GM12878 (cell line): ENCODE measurements at regions not wholly inside any gene's neighbourhood (a gene's known extent, or its start where the extent isn't known, plus 50 kb on each side); places are given as distances from the start of the nearest gene placed in this dataset.

Experiments used
- ATAC-seq: fragments of 200-7000 bp; cut with Tn5 transposase; 3 replicates; pipeline ENCODE4 v1.9.1; 2020; ENCODE audit warnings: mild to moderate bottlenecking, moderate library complexity
- BruUV-seq: library from RNA; stranded (reverse); fragments of 400-500 nt; replicated peaks from 2 replicates; lab custom pipeline; 2021; lab: Mats Ljungman, UMichigan
- CTCF ChIA-PET: fragments of 300-600 bp; sonication (Branson Sonifier 250); formaldehyde crosslinking; extraction: SDS; loops from one replicate; lab custom pipeline; 2021; ENCODE audit warnings: inconsistent platforms; lab: Yijun Ruan, JAX
- POLR2A ChIA-PET: fragments of 350-600 bp; formaldehyde crosslinking; extraction: SDS; loops from one replicate; lab custom pipeline; 2021; ENCODE audit warnings: inconsistent platforms; lab: Charles Lee
- RAD21 ChIA-PET: fragments of 300-600 bp; sonication (Branson Sonifier 250); formaldehyde crosslinking; loops from one replicate; lab custom pipeline; 2023; ENCODE audit warnings: antibody characterized with exemption; ENCODE audit not compliant: unreplicated experiment; lab: Charles Lee
- SMC1A ChIA-PET: fragments of 300-600 bp; sonication (Branson Sonifier 250); formaldehyde crosslinking; loops from one replicate; lab custom pipeline; 2023; ENCODE audit not compliant: unreplicated experiment, uncharacterized antibody; lab: Charles Lee
- DNase-seq: peaks from one replicate; pipeline ENCODE4 v3.0.0-alpha.2; 2011; ENCODE audit warnings: low read depth, low spot score
- FAIRE-seq: peaks from 3 replicates; lab custom pipeline; 2011; peaks lifted over from hg19 to GRCh38; lab: Jason Lieb, UNC
- H2AFZ ChIP-seq: 2 replicates; pipeline ENCODE4 v1.6.0; 2011; ENCODE audit warnings: low read depth, low read length, control low read depth; ENCODE audit not compliant: control insufficient read depth
- H3K27ac ChIP-seq: 2 replicates; pipeline ENCODE4 v1.5.1; 2011; ENCODE audit warnings: control low read depth; ENCODE audit not compliant: control insufficient read depth, insufficient read depth
- H3K27me3 ChIP-seq, 2 experiments: replicated peaks in 1 of 2; 2 replicates each; pipeline versions ENCODE4 v1.6.0 to v1.6.1; 2011; ENCODE audit warnings: low read length in 1 of 2; ENCODE audit not compliant: control insufficient read depth in 2 of 2, insufficient read depth in 2 of 2
- H3K36me3 ChIP-seq, 2 experiments: 2 replicates each; pipeline ENCODE4 v1.5.1; 2011; ENCODE audit warnings: low read length in 1 of 2; ENCODE audit not compliant: control insufficient read depth in 2 of 2, insufficient read depth in 2 of 2
- H3K4me1 ChIP-seq: 2 replicates; pipeline ENCODE4 v1.6.1; 2011; ENCODE audit warnings: mild to moderate bottlenecking, low read length, moderate library complexity, mixed read lengths; ENCODE audit not compliant: control insufficient read depth, insufficient read depth
- H3K4me2 ChIP-seq: 2 replicates; pipeline ENCODE4 v1.6.0; 2011; ENCODE audit warnings: control low read depth; ENCODE audit not compliant: control insufficient read depth, insufficient read depth
- H3K4me3 ChIP-seq: fragments of 200-600 bp; sonication (generic); 2 replicates; pipeline ENCODE4 v1.5.1; 2016
- H3K79me2 ChIP-seq: 2 replicates; pipeline ENCODE4 v1.6.0; 2011; ENCODE audit warnings: low read length; ENCODE audit not compliant: control insufficient read depth, insufficient read depth
- H3K9ac ChIP-seq: 2 replicates; pipeline ENCODE4 v1.8.0; 2011; ENCODE audit warnings: low read length, control low read depth, mixed read lengths; ENCODE audit not compliant: control insufficient read depth, insufficient read depth
- H3K9me3 ChIP-seq: replicated peaks from 3 replicates; pipeline ENCODE4 v1.5.1; 2011; ENCODE audit warnings: mild to moderate bottlenecking, low read length; ENCODE audit not compliant: control insufficient read depth, insufficient read depth
- H4K20me1 ChIP-seq: 2 replicates; pipeline ENCODE4 v1.6.0; 2011; ENCODE audit not compliant: control insufficient read depth, insufficient read depth
- ATF7 ChIP-seq: fragments of 450-650 bp; IDR thresholded peaks from 2 replicates; pipeline ENCODE4 v1.6.1; 2016; ENCODE audit warnings: low read depth, mild to moderate bottlenecking
- BRCA1 ChIP-seq: IDR thresholded peaks from 2 replicates; pipeline ENCODE4 v1.6.1; 2011; ENCODE audit warnings: low read depth, low read length, improper control_type of control experiment
- CHD2 ChIP-seq: IDR thresholded peaks from 2 replicates; pipeline ENCODE4 v1.6.1; 2011; ENCODE audit warnings: low read depth, low read length, improper control_type of control experiment, borderline replicate concordance
- GABPA ChIP-seq: IDR thresholded peaks from 2 replicates; pipeline ENCODE4 v1.6.1; 2014; ENCODE audit warnings: antibody characterized with exemption, low read depth, mild to moderate bottlenecking, inconsistent platforms
- HDAC2 ChIP-seq: fragments of 200-600 bp; sonication (generic); IDR thresholded peaks from 2 replicates; pipeline ENCODE4 v1.6.1; 2017
- NR2F1 ChIP-seq: fragments of 450-650 bp; conservative IDR thresholded peaks from 2 replicates; pipeline ENCODE4 v1.6.1; 2017; ENCODE audit warnings: mild to moderate bottlenecking
- RELA ChIP-seq: fragments of 450-650 bp; IDR thresholded peaks from 2 replicates; pipeline ENCODE4 v1.8.0; 2014; ENCODE audit warnings: borderline replicate concordance; ENCODE audit not compliant: partially characterized antibody
- SMARCA5 ChIP-seq: fragments of 450-650 bp; IDR thresholded peaks from 2 replicates; pipeline ENCODE4 v1.6.1; 2017; ENCODE audit warnings: mild to moderate bottlenecking
- SUPT20H ChIP-seq: IDR thresholded peaks from 2 replicates; pipeline ENCODE4 v1.6.1; 2011; ENCODE audit warnings: low read depth, mild to moderate bottlenecking, low read length, moderate library complexity, borderline replicate concordance; ENCODE audit not compliant: control insufficient read depth
- ZNF207 ChIP-seq: fragments of 450-650 bp; IDR thresholded peaks from 2 replicates; pipeline ENCODE4 v1.6.1; 2014; ENCODE audit warnings: antibody characterized with exemption, mild to moderate bottlenecking, borderline replicate concordance
- ZNF274 ChIP-seq: IDR thresholded peaks from one replicate; pipeline ENCODE4 v1.8.0; 2011; ENCODE audit not compliant: insufficient read length, insufficient read depth
- ZNF384 ChIP-seq: IDR thresholded peaks from 2 replicates; pipeline ENCODE4 v1.6.1; 2012; ENCODE audit warnings: low read depth, mild to moderate bottlenecking, low read length, improper control_type of control experiment, borderline replicate concordance
- WGBS: methylation state at CpG from one replicate; pipeline ENCODE4 v1.1.6; 2016; ENCODE audit warnings: low lambda C conversion rate; ENCODE audit not compliant: insufficient replicate concordance, insufficient coverage; ENCODE audit errors: missing lambda C conversion rate; 5-methylcytosine and 5-hydroxymethylcytosine counted together
- in situ Hi-C: fragments of 300-500 bp; cut with MboI; formaldehyde crosslinking; loops from 9 replicates; pipeline ENCODE4 v1.14.3; 2018; ENCODE audit warnings: mixed read lengths
- intact Hi-C: fragments of 100-400 bp; cut with micrococcal nuclease; formaldehyde crosslinking; loops from one replicate; pipeline ENCODE4 v1.14.2; 2022; ENCODE audit not compliant: unreplicated experiment
- TF ChIP-seq, protein P1 (sequence below): fragments of 450-650 bp; IDR thresholded peaks from 2 replicates; pipeline ENCODE4 v1.6.1; 2018; ENCODE audit warnings: mild to moderate bottlenecking, low read depth, moderate library complexity; ENCODE audit not compliant: partially characterized antibody
- TF ChIP-seq, protein P2 (sequence below): IDR thresholded peaks from 2 replicates; pipeline ENCODE4 v1.6.1; 2012; ENCODE audit warnings: mild to moderate bottlenecking, low read depth, low read length
- TF ChIP-seq, protein P3 (sequence below): IDR thresholded peaks from 2 replicates; pipeline ENCODE4 v1.6.1; 2012; ENCODE audit warnings: low read depth, low read length, improper control_type of control experiment
- TF ChIP-seq, protein P4 (sequence below): IDR thresholded peaks from 2 replicates; pipeline ENCODE4 v1.6.1; 2012; ENCODE audit warnings: low read depth, low read length, improper control_type of control experiment

DNA sequence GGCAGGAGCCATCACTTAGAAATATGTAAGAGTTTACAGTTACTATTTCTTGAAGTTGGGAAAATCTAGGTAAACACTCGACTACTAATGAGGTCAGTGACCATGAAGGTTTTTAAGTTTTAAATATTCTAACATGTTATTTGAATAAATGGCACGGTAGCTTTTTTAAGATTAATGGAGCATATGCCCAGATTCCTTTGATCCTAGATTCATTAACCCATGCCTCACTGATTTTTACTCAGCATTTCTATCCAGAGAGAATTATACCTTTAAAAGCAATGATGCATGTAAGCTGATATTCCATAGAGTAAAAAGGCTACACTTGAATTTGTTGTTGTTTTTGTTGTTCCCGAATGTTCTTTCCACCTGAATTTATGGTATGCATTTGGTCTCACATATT lies 541.4 kb downstream of the DACH1 start:
- DNase-seq (no peak), FAIRE-seq (no peak), ATAC-seq (no peak)
- RAD21 ChIA-PET, result no interaction called here
- intact Hi-C loops (loop anchor here (10.0 kb wide), 1 partner anchor 549 kb away; no protein-coding TSS in a partner anchor), in situ Hi-C loops (no loop called here)
- POLR2A ChIA-PET, result no interaction called here
- 1% methylated on average over 3 of the region's 3 CpGs for WGBS
- no peaks in the 10 kb centered on the region for H3K9me3 ChIP-seq
- H4K20me1 ChIP-seq, result no peaks in the 10 kb centered on the region
- no peak overlapping the region for H3K4me3 ChIP-seq
- no peak overlapping the region for H3K4me2 ChIP-seq
- no peaks in the 10 kb centered on the region for H3K79me2 ChIP-seq
- SMC1A ChIA-PET, result interaction anchor here (0.6 to 2.9 kb wide), 2 partner anchors 11 to 13 kb away, joined by 3 to 9 read pairs; no protein-coding TSS in a partner anchor
- BruUV-seq, result no TSS peak
- no peaks in the 10 kb centered on the region for H3K4me1 ChIP-seq
- CTCF ChIA-PET, result no interaction called here
- no peak overlapping the region for H3K9ac ChIP-seq
- no peak overlapping the region for H3K27ac ChIP-seq
- no peaks in the 10 kb centered on the region for H3K36me3 ChIP-seq
- no peaks in the 10 kb centered on the region for H3K27me3 ChIP-seq
- no peak overlapping the region for H2AFZ ChIP-seq
- TF ChIP-seq GABPA (no peak), ZNF274 (no peak), NR2F1 (no peak), BRCA1 (no peak), RELA (no peak), ZNF207 (no peak), SUPT20H (no peak), ATF7 (no peak), ZNF384 (no peak), SMARCA5 (no peak), CHD2 (no peak), HDAC2 (no peak)
- TF ChIP-seq, protein P1, sequence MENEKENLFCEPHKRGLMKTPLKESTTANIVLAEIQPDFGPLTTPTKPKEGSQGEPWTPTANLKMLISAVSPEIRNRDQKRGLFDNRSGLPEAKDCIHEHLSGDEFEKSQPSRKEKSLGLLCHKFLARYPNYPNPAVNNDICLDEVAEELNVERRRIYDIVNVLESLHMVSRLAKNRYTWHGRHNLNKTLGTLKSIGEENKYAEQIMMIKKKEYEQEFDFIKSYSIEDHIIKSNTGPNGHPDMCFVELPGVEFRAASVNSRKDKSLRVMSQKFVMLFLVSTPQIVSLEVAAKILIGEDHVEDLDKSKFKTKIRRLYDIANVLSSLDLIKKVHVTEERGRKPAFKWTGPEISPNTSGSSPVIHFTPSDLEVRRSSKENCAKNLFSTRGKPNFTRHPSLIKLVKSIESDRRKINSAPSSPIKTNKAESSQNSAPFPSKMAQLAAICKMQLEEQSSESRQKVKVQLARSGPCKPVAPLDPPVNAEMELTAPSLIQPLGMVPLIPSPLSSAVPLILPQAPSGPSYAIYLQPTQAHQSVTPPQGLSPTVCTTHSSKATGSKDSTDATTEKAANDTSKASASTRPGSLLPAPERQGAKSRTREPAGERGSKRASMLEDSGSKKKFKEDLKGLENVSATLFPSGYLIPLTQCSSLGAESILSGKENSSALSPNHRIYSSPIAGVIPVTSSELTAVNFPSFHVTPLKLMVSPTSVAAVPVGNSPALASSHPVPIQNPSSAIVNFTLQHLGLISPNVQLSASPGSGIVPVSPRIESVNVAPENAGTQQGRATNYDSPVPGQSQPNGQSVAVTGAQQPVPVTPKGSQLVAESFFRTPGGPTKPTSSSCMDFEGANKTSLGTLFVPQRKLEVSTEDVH, result no peak
- TF ChIP-seq, protein P2, sequence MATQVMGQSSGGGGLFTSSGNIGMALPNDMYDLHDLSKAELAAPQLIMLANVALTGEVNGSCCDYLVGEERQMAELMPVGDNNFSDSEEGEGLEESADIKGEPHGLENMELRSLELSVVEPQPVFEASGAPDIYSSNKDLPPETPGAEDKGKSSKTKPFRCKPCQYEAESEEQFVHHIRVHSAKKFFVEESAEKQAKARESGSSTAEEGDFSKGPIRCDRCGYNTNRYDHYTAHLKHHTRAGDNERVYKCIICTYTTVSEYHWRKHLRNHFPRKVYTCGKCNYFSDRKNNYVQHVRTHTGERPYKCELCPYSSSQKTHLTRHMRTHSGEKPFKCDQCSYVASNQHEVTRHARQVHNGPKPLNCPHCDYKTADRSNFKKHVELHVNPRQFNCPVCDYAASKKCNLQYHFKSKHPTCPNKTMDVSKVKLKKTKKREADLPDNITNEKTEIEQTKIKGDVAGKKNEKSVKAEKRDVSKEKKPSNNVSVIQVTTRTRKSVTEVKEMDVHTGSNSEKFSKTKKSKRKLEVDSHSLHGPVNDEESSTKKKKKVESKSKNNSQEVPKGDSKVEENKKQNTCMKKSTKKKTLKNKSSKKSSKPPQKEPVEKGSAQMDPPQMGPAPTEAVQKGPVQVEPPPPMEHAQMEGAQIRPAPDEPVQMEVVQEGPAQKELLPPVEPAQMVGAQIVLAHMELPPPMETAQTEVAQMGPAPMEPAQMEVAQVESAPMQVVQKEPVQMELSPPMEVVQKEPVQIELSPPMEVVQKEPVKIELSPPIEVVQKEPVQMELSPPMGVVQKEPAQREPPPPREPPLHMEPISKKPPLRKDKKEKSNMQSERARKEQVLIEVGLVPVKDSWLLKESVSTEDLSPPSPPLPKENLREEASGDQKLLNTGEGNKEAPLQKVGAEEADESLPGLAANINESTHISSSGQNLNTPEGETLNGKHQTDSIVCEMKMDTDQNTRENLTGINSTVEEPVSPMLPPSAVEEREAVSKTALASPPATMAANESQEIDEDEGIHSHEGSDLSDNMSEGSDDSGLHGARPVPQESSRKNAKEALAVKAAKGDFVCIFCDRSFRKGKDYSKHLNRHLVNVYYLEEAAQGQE, result no peak
- TF ChIP-seq, protein P3, sequence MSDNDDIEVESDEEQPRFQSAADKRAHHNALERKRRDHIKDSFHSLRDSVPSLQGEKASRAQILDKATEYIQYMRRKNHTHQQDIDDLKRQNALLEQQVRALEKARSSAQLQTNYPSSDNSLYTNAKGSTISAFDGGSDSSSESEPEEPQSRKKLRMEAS, result no peak
- TF ChIP-seq, protein P4, sequence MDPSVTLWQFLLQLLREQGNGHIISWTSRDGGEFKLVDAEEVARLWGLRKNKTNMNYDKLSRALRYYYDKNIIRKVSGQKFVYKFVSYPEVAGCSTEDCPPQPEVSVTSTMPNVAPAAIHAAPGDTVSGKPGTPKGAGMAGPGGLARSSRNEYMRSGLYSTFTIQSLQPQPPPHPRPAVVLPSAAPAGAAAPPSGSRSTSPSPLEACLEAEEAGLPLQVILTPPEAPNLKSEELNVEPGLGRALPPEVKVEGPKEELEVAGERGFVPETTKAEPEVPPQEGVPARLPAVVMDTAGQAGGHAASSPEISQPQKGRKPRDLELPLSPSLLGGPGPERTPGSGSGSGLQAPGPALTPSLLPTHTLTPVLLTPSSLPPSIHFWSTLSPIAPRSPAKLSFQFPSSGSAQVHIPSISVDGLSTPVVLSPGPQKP, result no peak
